T-helper 1 cell treated with Interleukin-12 subunit alpha and Interleukin-12 subunit beta and Interleukin-4 antibody, amounts not matched to agents 30 μg/mL and 1 μg/mL, for 36 hours (primary cell): ENCODE measurements at regions not wholly inside any gene's neighbourhood (a gene's known extent, or its start where the extent isn't known, plus 50 kb on each side); places are given as distances from the start of the nearest gene placed in this dataset.
"Not testable (repeated sequence)": the region's sequence is repeated elsewhere in the genome, so short reads cannot be mapped to it uniquely, and the experiment has no call there.

Source experiments
- H3K27ac Mint-ChIP-seq: one replicate; pipeline ENCODE4 v1.8.0; 2021; ENCODE audit warnings: mild to moderate bottlenecking, mixed read lengths
- H3K27me3 Mint-ChIP-seq: one replicate; pipeline ENCODE4 v1.8.0; 2021; ENCODE audit warnings: low read depth, mixed read lengths
- H3K36me3 Mint-ChIP-seq: one replicate; pipeline ENCODE4 v1.8.0; 2021; ENCODE audit warnings: low read depth, mixed read lengths
- H3K4me1 Mint-ChIP-seq: one replicate; pipeline ENCODE4 v1.8.0; 2021; ENCODE audit warnings: low read depth, mixed read lengths
- H3K4me3 Mint-ChIP-seq: one replicate; pipeline ENCODE4 v1.8.0; 2021; ENCODE audit warnings: mild to moderate bottlenecking, moderate library complexity, mixed read lengths
- H3K9me3 Mint-ChIP-seq: one replicate; pipeline ENCODE4 v1.8.0; 2021; ENCODE audit warnings: mixed read lengths

GRCh38 chr9:97150471-97150870 is 111.5 kb upstream of the CTSV start:
- H3K27me3 Mint-ChIP-seq, result peaks cover 13% of the 10 kb centered on the region
- not testable (repeated sequence) for H3K27ac Mint-ChIP-seq, H3K4me3 Mint-ChIP-seq, H3K4me1 Mint-ChIP-seq, H3K9me3 Mint-ChIP-seq, H3K36me3 Mint-ChIP-seq

DNA sequence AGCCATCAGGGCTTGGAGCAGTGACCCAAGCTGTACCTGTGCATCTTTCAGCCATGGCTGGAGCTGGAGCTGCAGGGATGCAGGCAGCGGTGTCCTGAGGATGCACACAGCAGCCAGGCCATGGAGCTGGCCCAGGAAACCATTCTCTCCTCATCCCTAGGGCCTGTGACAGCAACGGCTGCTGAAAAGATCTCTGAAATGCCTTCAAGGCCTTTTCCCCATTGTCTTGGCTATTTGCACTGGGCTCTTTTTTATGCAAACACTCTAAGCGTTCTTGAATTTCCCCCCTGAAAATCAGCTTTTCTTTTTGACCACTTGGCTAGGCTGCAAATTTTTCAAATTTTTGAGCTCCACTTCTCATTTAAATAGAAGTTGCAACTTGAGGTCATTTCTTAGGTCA is 109.5 kb upstream of the CTSV start:
- H3K27me3 Mint-ChIP-seq, result peaks cover 17% of the 10 kb centered on the region
- H3K9me3 Mint-ChIP-seq, H3K4me3 Mint-ChIP-seq, H3K36me3 Mint-ChIP-seq, H3K4me1 Mint-ChIP-seq, H3K27ac Mint-ChIP-seq: not testable (repeated sequence)

GRCh38 chr9:97145680-97146079 is 106.7 kb upstream of the CTSV start:
- peaks cover 17% of the 10 kb centered on the region for H3K27me3 Mint-ChIP-seq
- H3K9me3 Mint-ChIP-seq, H3K36me3 Mint-ChIP-seq, H3K4me1 Mint-ChIP-seq, H3K27ac Mint-ChIP-seq, H3K4me3 Mint-ChIP-seq: not testable (repeated sequence)

- Mint-ChIP-seq H3K36me3 (no peaks in the 10 kb centered on the region), H3K4me1 (no peaks in the 10 kb centered on the region), H3K27me3 (peaks cover 19% of the 10 kb centered on the region), H3K27ac (no peak overlapping the region), H3K4me3 (no peak overlapping the region), H3K9me3 (no peaks in the 10 kb centered on the region)
Observed at GRCh38 chr9:97140566-97140965, 101.6 kb upstream of the CTSV start.

DNA sequence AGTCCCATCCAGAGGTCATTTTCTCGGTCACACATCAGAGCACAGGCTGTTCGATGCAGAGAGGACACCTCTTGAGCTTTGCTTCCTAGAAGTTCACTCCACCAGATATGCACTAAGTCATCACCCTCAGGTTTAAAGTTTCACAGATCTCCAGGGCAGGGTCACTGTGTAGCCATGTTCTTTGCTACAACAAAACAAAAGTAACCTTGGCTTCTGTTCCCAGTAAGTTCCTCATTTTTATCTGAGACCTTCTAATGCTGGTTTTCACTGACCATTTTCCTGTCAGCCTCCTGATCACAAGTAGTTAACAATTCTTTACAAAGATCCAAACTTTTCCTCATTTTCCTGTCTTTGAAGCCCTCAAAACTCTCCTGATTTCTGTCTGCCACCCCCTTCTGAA is 97.5 kb upstream of the CTSV start:
- Mint-ChIP-seq H3K36me3 (no peaks in the 10 kb centered on the region), H3K9me3 (no peaks in the 10 kb centered on the region), H3K4me1 (no peaks in the 10 kb centered on the region), H3K4me3 (no peak overlapping the region), H3K27me3 (peaks cover 15% of the 10 kb centered on the region), H3K27ac (no peak overlapping the region)

DNA sequence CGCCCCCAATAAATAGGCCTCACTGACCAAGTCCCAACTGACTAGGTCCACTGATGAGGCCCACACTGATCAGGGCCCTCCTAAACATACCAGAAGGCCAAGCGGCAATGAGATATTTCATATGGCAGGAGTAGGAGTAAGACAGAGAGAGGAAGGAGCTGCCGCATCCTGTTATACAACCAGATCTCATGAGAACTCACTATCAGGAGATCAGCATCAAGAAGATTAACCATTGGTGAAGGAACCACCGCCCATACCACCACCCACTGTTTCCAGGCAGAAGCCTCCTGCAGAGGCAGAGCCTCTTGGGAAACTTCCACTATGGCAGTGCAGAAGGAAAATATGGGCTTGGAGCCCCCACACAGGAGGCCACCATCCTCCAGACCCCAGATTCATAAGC is 95.0 kb upstream of the CTSV start:
- H3K9me3 Mint-ChIP-seq, H3K4me1 Mint-ChIP-seq, H3K36me3 Mint-ChIP-seq, H3K4me3 Mint-ChIP-seq, H3K27ac Mint-ChIP-seq: not testable (repeated sequence)
- peaks cover 15% of the 10 kb centered on the region for H3K27me3 Mint-ChIP-seq

DNA sequence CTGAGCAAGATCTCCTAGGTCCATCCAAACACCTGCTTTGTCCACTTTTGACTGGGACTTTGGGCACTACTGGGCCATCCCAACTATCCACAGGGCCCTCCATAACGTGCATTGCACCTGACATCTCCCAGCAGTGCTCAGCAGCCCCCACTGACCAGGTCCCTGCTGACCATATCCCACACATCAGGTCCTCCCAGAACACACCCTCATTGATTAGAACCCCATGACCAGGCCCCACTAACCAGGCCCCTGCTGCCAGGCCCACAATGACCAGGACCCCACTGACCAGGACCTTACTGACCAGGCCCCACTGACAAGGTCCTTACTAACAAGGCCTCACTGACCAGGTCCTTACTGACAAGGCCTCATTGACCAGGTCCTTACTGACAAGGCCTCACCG is 93.9 kb upstream of the CTSV start:
- no peaks in the 10 kb centered on the region for H3K4me1 Mint-ChIP-seq
- no peaks in the 10 kb centered on the region for H3K36me3 Mint-ChIP-seq
- no peak overlapping the region for H3K4me3 Mint-ChIP-seq
- H3K27ac Mint-ChIP-seq, result no peak overlapping the region
- no peaks in the 10 kb centered on the region for H3K9me3 Mint-ChIP-seq
- peaks cover 15% of the 10 kb centered on the region for H3K27me3 Mint-ChIP-seq

DNA sequence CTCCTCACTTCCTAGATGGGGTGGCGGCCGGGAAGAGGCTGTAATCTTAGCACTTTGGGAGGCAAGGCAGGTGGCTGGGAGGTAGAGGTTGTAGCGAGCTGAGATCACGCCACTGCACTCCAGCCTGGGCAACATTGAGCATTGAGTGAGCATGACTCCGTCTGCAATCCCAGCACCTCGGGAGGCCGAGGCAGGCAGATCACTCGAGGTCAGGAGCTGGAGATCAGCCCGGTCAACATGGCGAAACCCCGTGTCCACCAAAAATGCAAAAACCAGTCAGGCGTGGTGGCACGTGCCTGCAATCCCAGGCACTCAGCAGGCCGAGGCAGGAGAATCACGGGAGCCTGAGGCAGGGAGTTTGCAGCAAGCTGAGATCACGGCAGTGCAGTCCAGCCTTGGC is 91.9 kb upstream of the CTSV start:
- peaks cover 15% of the 10 kb centered on the region for H3K27me3 Mint-ChIP-seq
- H3K4me1 Mint-ChIP-seq, H3K9me3 Mint-ChIP-seq, H3K27ac Mint-ChIP-seq, H3K4me3 Mint-ChIP-seq, H3K36me3 Mint-ChIP-seq: not testable (repeated sequence)

DNA sequence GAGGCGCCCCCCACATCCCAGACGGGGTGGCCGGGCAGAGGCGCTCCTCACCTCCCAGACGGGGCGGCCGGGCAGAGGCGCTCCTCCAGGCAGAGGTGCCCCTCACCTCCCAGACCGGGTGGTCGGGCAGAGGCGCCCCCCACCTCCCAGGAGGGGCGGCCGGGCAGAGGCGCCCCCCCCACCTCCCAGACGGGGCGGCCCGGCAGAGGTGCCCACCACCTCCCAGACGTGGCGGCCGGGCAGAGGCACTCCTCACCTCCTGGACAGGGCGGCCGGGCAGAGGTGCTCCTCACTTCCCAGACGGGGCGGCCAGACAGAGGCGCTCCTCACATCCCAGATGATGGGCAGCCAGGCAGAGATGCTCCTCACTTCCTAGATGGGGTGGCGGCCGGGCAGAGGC is 91.4 kb upstream of the CTSV start:
- H3K27ac Mint-ChIP-seq, H3K4me1 Mint-ChIP-seq: not testable (repeated sequence)
- H3K27me3 Mint-ChIP-seq, result peaks cover 16% of the 10 kb centered on the region

DNA sequence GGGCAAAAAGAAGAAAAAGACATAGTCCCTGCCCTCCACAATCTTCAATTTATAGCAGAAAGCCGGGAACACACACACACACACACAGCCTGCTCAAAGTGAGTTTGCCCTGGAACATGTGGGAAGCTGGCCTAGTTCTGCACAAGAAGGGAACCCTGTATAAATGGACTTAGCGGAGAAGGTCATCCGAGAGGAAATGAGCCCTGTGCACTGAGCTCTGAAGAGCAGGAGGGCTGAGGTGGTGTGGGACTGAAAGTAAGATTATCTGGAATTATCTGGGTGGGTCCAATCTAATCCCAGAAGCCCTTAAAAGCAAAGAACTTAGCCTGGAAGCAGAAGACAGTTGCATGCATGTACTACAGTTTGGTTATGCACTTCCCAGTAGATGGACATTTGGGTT is 90.0 kb upstream of the CTSV start:
- no peaks in the 10 kb centered on the region for H3K36me3 Mint-ChIP-seq
- H3K27ac Mint-ChIP-seq, result no peak overlapping the region
- peaks cover 22% of the 10 kb centered on the region for H3K27me3 Mint-ChIP-seq
- H3K9me3 Mint-ChIP-seq, result no peaks in the 10 kb centered on the region
- no peaks in the 10 kb centered on the region for H3K4me1 Mint-ChIP-seq
- no peak overlapping the region for H3K4me3 Mint-ChIP-seq

More for the DNA sequence above, 91.4 kb upstream of the CTSV start:
- H3K36me3 Mint-ChIP-seq, H3K4me3 Mint-ChIP-seq, H3K9me3 Mint-ChIP-seq: not testable (repeated sequence)

DNA sequence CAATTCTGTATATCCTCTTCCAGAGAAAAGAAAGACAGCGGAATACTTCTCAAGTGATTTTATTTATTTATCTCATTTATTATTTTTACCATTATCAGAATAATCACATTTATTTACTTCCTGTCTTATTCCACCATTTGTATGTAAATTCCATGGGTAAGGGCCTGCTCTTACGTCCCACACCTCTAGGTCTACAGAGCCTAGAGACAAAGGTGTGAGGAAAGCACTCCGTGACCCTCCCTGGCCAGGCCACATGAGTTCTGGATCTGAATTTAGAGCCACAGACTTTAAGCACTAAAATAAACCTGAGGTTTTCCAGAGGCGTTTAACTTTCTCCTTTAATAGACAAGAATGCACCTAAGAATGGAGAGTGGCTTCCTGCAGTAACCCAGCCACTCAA is 85.3 kb upstream of the CTSV start:
- H3K27me3 Mint-ChIP-seq, result peaks cover 26% of the 10 kb centered on the region
- H3K4me1 Mint-ChIP-seq, result no peaks in the 10 kb centered on the region
- H3K36me3 Mint-ChIP-seq, result no peaks in the 10 kb centered on the region
- no peak overlapping the region for H3K4me3 Mint-ChIP-seq
- H3K9me3 Mint-ChIP-seq, result no peaks in the 10 kb centered on the region
- H3K27ac Mint-ChIP-seq, result no peak overlapping the region

GRCh38 chr9:97110696-97111095 is 71.8 kb upstream of the CTSV start:
- Mint-ChIP-seq H3K9me3 (no peaks in the 10 kb centered on the region), H3K4me3 (no peak overlapping the region), H3K4me1 (no peaks in the 10 kb centered on the region), H3K36me3 (no peaks in the 10 kb centered on the region), H3K27me3 (peaks cover 4% of the 10 kb centered on the region), H3K27ac (no peak overlapping the region)

GRCh38 chr9:97109194-97109811 is 70.4 kb upstream of the CTSV start:
- no peaks in the 10 kb centered on the region for H3K4me1 Mint-ChIP-seq
- H3K4me3 Mint-ChIP-seq, result no peak overlapping the region
- no peaks in the 10 kb centered on the region for H3K36me3 Mint-ChIP-seq
- H3K27ac Mint-ChIP-seq, result no peak overlapping the region
- H3K27me3 Mint-ChIP-seq, result peaks cover 4% of the 10 kb centered on the region
- H3K9me3 Mint-ChIP-seq, result no peaks in the 10 kb centered on the region

DNA sequence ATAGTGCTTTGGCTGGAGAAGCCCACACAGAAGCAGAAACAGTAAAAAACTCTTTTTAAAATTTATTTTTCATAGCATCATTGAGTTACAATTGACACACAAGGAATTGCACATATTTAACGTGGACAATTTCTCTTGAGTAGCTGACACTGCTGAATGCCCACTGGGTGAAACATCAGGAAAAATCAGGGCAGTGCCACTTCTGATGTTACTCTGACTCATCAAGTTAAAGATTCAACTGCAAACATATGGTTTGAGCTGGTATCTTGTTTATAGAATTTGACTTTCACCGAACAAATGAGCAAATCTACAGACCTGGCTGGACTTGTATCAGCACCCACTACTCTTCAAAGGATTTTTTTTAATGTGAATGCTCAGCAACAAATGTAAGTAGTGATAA is 66.3 kb upstream of the CTSV start:
- H3K4me1 Mint-ChIP-seq, H3K27ac Mint-ChIP-seq, H3K27me3 Mint-ChIP-seq, H3K9me3 Mint-ChIP-seq, H3K36me3 Mint-ChIP-seq, H3K4me3 Mint-ChIP-seq: not testable (repeated sequence)

- H3K9me3 Mint-ChIP-seq, H3K4me3 Mint-ChIP-seq, H3K36me3 Mint-ChIP-seq, H3K4me1 Mint-ChIP-seq, H3K27ac Mint-ChIP-seq, H3K27me3 Mint-ChIP-seq: not testable (repeated sequence)
Observed at GRCh38 chr9:97103613-97104383, 64.9 kb upstream of the CTSV start.

DNA sequence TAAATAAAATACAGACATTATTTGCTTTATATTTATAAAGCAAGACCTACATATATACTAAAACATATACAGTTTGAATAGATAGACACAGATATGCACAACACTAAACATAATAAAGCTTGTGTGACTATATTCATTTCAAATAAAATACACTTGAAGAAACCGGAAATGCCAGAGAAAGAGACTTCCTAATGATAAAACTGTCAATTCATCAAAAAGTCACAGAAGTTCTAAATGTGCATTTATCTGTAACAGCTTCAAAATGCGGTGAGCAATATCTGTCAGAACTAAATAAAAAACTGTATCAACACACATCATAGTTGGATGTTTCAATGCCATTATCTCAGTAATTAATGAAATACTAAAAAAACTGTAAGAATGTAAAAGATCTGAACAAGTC is 60.6 kb upstream of the CTSV start:
- not testable (repeated sequence) for H3K36me3 Mint-ChIP-seq, H3K9me3 Mint-ChIP-seq, H3K4me3 Mint-ChIP-seq, H3K4me1 Mint-ChIP-seq, H3K27me3 Mint-ChIP-seq, H3K27ac Mint-ChIP-seq
